ENCODE measurements at regions not wholly inside any gene's neighbourhood (a gene's known extent, or its start where the extent isn't known, plus 50 kb on each side); places are given as distances from the start of the nearest gene placed in this dataset.

GRCh38 chr1:34639701-34640100, 115.1 kb upstream of the GJB5 start:
- DNase-seq (ENCODE audit: extremely low spot score, insufficient read length, low read depth) (no peak), FAIRE-seq (no peak)

- no peak for DNase-seq (ENCODE audit: extremely low spot score, insufficient read length, low read depth)
- no peak for FAIRE-seq
These were observed 114.0 kb upstream of the GJB5 start for GRCh38 chr1:34640654-34641401.

- no peak for FAIRE-seq
- DNase-seq (ENCODE audit: extremely low spot score, insufficient read length, low read depth), result no peak
These were observed 112.2 kb upstream of the GJB5 start for GRCh38 chr1:34642679-34643078.

GRCh38 chr1:34645109-34645688, 109.6 kb upstream of the GJB5 start:
- peak; percentile 44 for FAIRE-seq
- DNase-seq (ENCODE audit: extremely low spot score, insufficient read length, low read depth), result no peak

- no peak for FAIRE-seq
- no peak for DNase-seq (ENCODE audit: extremely low spot score, insufficient read length, low read depth)
These were observed 108.9 kb upstream of the GJB5 start for GRCh38 chr1:34645919-34646318.

- FAIRE-seq (no peak), DNase-seq (ENCODE audit: extremely low spot score, insufficient read length, low read depth) (no peak)
These were observed 106.3 kb upstream of the GJB5 start for GRCh38 chr1:34648501-34648900.

- FAIRE-seq (no peak), DNase-seq (ENCODE audit: extremely low spot score, insufficient read length, low read depth) (no peak)
These were observed 104.8 kb upstream of the GJB5 start for GRCh38 chr1:34650090-34650489.

DNA sequence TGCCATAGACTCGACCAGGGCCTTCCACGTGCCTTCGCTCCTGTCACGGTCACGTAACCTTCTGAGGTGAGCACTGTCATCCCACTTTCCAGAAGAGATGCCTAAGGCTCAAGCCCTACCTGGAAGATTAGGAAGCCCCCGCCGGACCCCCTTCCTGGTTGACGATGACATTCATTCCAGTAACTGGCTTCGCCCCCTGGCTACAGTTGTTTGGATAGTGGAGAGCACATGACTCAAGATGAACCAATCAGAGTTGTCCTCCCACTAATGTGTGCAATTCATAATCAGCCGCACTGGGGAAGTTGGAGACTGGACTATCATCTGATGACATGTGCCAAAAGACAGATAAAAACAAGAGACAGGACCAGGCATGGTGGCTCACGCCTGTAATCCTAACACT, 104.0 kb upstream of the GJB5 start:
- no peak for DNase-seq (ENCODE audit: extremely low spot score, insufficient read length, low read depth)
- FAIRE-seq, result no peak

DNA sequence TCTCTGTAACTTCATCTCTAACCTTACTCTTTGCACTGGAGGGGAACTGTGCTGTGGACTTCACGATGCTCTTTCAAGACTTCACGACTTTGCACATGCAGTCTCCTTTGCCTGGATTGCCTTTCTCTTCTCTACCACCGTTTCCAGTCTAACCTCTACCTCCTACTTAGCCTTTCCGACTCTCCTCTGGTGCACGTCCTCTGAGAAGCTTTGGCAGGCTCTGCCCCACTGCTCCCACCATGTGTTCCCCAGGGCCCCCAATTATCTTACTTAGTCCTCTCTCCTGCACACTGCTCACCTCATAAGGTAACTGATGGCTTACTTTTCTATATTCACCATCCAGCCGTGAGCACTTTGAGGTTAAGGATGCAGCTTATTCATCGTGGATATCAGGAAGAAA, 101.7 kb upstream of the GJB5 start:
- FAIRE-seq (no peak), DNase-seq (ENCODE audit: extremely low spot score, insufficient read length, low read depth) (no peak)

DNA sequence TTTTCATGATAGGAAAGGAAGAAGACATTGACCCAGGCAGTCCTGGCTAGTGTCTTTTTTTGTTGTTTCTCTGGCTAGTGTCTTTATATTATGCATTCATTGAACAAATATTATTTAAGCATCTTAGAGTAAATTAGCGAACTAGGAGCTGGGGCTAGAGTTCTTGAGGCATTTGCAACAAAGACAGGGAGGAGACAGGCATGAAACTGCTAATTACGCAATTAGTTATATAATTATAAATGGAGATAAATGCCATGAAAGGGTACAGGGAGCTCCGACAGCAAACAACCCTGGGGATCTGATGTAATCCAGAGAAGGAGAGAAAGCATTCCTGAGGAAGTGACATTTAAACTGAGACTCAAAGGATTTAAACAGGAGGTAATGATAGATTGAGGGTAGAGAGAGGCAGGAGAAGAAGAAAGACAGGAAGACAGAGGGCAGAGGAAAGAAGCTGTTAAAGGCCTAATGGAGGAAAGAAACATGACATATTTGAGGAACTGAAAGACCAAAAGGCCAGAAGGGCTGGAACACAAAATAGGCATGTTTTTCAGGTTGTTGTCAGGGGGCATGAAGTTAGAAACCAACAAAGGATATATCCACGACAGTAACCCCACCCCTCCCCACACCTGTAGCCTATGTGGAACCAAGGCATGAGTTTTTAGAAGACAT, 99.5 kb upstream of the GJB5 start:
- DNase-seq (ENCODE audit: extremely low spot score, insufficient read length, low read depth), result no peak
- peak; percentile 42 for FAIRE-seq

DNA sequence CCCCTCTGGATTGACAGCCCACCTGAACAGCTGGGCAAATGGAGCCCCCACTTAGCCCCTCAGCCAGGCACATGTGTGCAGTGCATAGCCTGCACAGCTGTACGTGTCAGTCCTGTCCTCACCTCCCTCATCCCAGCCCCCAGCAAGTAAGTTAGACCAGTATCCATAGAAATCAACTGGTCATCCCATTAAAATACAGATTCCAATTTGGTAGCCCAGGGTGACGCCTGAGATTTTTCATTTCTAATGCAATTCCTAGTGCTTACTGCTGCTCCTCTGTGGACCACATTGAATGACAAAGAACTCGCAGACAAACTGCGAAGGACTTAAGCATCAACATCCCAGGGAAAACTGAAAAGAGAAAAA, 99.0 kb upstream of the GJB5 start:
- DNase-seq (ENCODE audit: extremely low spot score, insufficient read length, low read depth) (no peak), FAIRE-seq (no peak)

DNA sequence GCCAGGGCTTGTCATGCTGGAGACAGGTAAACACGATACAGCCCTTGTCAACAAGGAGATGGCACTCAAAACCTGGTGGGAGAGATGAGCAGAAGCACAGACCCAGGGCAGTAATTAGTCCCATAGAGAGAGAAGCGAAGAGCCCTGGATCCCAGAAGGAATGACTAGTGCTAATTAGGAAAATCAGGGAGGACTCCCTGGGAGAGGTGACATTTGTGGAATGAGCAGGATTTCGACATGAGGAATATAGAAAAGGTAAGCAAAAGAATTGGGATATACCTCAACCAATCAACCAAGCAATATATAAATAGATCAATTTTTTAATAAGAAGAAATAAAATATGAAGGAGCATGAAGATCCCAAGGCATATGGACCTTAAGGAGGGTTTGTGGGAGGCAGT, 98.5 kb upstream of the GJB5 start:
- no peak for DNase-seq (ENCODE audit: extremely low spot score, insufficient read length, low read depth)
- FAIRE-seq, result no peak

GRCh38 chr1:34656731-34657130, 98.1 kb upstream of the GJB5 start:
- DNase-seq (ENCODE audit: extremely low spot score, insufficient read length, low read depth) (no peak), FAIRE-seq (no peak)

GRCh38 chr1:34657266-34657665, 97.6 kb upstream of the GJB5 start:
- FAIRE-seq (no peak), DNase-seq (ENCODE audit: extremely low spot score, insufficient read length, low read depth) (no peak)

GRCh38 chr1:34657849-34658248, 97.0 kb upstream of the GJB5 start:
- FAIRE-seq (no peak), DNase-seq (ENCODE audit: extremely low spot score, insufficient read length, low read depth) (no peak)

DNA sequence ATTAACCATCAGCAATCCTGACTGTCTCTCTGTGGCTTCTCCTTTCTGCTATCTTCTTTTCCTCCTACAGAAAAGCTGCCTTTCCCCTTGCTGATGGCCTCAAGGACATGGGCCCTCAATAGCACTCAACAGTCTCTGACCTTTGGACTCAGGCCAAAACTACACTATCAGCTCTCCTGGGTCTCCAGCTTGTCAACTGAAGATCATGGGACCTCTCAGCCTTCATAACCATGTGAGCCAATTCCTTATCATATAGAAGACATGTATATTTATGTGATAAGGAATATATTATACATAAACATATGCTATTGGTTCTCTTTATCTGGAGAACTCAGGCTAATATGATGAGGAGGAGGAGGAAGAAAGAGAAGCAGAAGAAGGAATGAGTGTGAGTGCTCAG, 91.8 kb upstream of the GJB5 start:
- DNase-seq (ENCODE audit: extremely low spot score, insufficient read length, low read depth) (no peak), FAIRE-seq (no peak)

GRCh38 chr1:34668063-34668462, 86.8 kb upstream of the GJB5 start:
- FAIRE-seq, result no peak
- DNase-seq (ENCODE audit: extremely low spot score, insufficient read length, low read depth), result no peak

GRCh38 chr1:34670982-34671381, 83.9 kb upstream of the GJB5 start:
- DNase-seq (ENCODE audit: extremely low spot score, insufficient read length, low read depth) (no peak), FAIRE-seq (no peak)

DNA sequence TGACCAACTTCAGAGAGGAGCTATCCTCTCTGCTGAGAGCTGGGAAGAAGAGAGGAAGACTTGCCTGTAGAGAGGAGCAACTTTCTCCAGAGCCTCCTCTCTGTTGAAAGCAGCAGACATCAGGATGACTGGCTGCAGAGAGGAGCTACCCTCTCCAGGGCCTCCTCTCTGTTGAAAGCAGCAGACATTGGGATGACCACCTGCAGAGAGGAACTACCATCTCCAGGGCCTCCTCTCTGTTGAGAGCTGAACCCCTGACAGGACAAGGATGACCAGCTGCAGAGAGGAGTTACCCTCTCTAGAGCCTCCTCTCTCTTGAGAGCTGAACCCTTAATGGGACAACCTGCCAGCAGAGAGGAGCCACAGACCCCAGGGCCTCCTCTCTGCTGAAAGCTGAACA, 83.0 kb upstream of the GJB5 start:
- no peak for DNase-seq (ENCODE audit: extremely low spot score, insufficient read length, low read depth)
- no peak for FAIRE-seq

- DNase-seq (ENCODE audit: extremely low spot score, insufficient read length, low read depth) (peak; percentile 23), FAIRE-seq (peak; percentile 72)
These were observed 73.1 kb upstream of the GJB5 start for GRCh38 chr1:34681480-34682451.
